ENCODE measurements at regions not wholly inside any gene's neighbourhood (a gene's known extent, or its start where the extent isn't known, plus 50 kb on each side); places are given as distances from the start of the nearest gene placed in this dataset.

DNA sequence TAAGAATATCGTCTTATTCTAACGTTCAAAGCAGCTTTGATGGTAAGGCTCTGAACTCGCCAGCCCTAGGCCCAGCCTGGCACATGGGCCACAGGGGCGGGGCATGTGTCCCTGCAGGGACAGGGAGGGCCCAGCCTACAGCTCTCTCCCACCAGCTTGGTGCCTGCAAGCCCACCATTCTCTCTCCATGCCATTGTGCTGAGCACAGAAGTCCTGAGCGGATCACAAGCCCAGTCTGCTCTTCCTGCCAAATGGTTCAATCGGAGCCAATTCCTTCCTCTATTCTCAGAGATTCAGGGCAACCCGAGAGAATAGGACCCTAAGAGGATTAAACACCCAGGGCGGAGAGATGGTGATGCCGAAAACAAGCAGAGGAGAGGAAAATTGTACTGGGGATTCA lies 50.3 kb upstream of the APCDD1 start:
- Histone ChIP-seq H3K9ac (ENCODE audit: low read depth in 2 of 2, low read length in 2 of 2) (no peak overlapping the region), H3K4me1 (no peaks in the 10 kb centered on the region), H3K27ac (no peak overlapping the region), H3K27me3 (no peaks in the 10 kb centered on the region), H3K36me3 (no peaks in the 10 kb centered on the region), H3K9me3 (no peaks in the 10 kb centered on the region), H3K4me3 (no peak overlapping the region)
- intact Hi-C loops (cut with DNase I): no loop called here
- TF ChIP-seq, protein P1, sequence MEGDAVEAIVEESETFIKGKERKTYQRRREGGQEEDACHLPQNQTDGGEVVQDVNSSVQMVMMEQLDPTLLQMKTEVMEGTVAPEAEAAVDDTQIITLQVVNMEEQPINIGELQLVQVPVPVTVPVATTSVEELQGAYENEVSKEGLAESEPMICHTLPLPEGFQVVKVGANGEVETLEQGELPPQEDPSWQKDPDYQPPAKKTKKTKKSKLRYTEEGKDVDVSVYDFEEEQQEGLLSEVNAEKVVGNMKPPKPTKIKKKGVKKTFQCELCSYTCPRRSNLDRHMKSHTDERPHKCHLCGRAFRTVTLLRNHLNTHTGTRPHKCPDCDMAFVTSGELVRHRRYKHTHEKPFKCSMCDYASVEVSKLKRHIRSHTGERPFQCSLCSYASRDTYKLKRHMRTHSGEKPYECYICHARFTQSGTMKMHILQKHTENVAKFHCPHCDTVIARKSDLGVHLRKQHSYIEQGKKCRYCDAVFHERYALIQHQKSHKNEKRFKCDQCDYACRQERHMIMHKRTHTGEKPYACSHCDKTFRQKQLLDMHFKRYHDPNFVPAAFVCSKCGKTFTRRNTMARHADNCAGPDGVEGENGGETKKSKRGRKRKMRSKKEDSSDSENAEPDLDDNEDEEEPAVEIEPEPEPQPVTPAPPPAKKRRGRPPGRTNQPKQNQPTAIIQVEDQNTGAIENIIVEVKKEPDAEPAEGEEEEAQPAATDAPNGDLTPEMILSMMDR (IDR thresholded peaks at IDR 0.05): no peak
- no peak for DNase-seq

Measured in colonic mucosa (tissue), 4 donors.